HT1080 (cell line): ENCODE measurements at regions not wholly inside any gene's neighbourhood (a gene's known extent, or its start where the extent isn't known, plus 50 kb on each side); places are given as distances from the start of the nearest gene placed in this dataset.

ENCODE experiments used
- DNase-seq: peaks from one replicate; pipeline ENCODE4 v3.0.0-alpha.2; 2015; ENCODE audit warnings: low read depth

DNA sequence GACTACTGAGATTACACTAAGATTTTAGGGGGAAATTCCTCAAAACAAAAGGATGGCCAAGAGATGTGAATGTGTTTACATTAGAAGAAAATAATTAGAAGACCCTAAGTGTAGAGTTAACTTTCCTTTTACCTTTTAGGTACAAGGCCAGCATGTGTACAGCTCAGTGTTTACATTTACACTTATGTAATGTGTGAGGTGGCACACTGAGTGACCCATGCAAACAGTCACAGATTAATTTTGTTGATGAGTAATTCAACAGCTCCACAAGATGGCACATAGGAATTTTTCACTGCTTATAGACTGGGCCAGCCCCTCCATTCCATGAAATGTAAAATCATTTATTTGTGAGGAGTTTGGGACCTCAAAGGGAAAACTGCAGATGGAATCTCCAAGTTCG lies 90.1 kb upstream of the SLC12A2 start:
- DNase-seq: no peak

- DNase-seq: no peak
These were observed 89.4 kb upstream of the SLC12A2 start for GRCh38 chr5:127994087-127994660.

- DNase-seq: no peak
These were observed 88.0 kb upstream of the SLC12A2 start for GRCh38 chr5:127995556-127995955.

DNA sequence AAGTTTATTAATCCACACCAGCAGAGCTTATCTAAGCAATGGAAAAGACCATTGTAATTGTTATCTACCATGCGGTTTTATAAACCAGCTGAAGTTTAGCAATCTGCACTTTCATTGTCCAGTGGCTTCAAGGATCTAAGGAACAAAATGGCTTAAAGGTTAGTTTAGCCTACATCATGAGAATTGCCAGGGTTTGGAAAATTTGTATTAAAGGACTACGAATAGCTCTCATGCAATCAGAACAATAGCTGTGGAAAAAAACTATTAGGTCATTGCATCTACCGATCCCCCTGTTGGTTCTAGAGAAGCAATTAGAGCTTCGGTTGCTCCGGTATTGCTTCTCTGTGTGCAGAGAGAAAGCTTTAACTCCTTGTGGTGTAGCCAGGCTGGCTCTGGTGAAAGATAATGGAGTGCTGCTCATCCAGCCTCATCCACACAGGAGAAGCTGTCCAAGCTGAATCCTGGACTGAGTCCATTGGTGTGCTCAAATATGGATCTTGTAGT lies 86.3 kb upstream of the SLC12A2 start:
- no peak for DNase-seq

- DNase-seq: peak; percentile 9
These were observed 84.5 kb upstream of the SLC12A2 start for GRCh38 chr5:127998950-127999615.

DNA sequence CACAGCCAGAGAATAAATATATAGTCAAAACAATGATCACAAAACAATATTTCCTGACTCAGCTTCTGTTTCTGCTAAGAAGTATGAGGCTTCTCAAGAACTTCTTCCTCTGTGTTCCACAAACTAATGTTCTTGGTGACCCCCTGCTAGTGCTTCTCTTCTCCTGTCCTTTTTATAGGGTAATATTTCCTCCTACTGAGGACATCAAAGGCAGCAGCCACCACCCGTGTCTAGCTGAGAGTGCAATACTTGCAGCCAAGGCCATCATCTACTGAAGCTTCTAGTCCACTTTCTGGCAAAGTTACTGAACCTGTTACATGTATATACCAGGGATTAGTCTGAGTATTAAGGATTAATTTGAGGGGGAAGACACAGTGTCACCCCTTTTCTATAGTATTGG lies 83.7 kb upstream of the SLC12A2 start:
- DNase-seq: no peak

DNA sequence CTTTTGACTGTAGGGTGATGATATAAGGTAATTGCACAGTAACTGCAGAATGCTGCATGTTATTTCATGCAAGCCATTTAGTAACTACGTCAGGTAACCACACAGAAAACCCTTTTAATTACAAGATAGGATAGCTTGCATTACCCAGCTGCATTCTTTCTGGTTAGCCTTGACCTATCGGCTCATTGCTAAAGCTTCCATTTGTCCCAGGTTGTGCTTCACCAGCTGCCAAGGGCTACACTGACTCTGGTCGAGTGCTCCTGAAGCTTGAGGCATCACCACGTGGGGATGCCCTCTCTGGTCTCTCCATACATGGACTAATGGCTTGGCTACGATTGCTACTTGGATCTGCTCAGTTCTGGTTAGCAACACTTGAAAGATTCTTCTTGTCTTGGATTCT lies 81.1 kb upstream of the SLC12A2 start:
- DNase-seq: no peak

DNA sequence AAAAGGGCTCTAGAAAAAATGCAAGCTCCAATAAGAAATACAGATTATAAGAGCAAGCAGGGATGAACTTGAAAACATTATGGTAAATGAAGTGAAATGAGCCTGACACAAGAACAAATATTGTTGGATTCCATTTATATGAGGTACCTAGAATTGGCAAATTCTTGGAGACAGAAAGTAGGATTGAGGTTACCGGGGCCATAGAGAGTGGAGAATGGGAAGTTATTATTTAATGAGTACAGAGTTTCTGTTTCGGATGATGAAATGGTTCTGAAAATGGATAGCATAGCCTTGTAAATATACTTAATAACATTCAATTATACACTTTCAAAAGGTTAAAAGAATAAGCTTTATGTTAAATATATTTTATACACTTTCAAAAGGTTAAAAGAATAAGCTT lies 75.6 kb upstream of the SLC12A2 start:
- no peak for DNase-seq

DNA sequence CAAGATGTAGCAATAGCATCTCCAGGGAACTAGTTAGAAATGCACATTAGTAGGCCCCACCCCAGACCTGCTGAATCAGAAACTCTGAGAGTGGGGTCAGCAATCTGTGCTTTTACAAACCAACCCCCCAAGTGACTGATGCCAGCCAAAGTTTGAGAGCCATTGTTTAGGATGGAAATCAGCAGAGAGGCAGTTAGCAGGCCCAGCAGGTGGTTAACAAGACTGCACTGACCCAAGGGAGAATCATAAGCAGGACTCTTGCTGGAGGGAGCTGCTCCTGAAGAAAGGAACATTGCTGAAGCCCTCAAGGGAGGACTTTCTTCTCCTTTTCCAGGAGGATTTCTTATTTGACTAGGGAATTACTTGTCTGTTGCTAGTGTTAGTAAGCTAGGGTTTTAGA lies 74.2 kb upstream of the SLC12A2 start:
- DNase-seq: no peak

DNA sequence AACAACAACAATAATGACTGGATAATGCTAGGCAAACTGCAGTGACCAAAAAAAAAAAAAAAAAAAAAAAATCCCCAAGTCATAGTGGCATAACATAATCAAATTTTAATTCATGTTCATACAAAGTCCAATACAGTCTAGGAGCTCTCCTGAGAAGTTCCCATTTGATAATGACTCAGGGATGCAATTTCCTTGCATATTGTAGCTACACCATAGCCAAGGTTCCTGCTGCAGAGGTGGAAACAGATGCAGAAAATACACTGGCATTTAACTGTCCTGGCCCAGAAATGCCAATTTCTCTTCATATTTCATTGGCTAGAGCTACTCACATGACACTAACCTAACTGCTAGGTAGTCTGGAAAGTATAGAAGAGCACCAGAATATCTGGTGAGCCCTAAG lies 72.2 kb upstream of the SLC12A2 start:
- DNase-seq: no peak

- no peak for DNase-seq
These were observed 69.0 kb upstream of the SLC12A2 start for GRCh38 chr5:128014578-128014977.

DNA sequence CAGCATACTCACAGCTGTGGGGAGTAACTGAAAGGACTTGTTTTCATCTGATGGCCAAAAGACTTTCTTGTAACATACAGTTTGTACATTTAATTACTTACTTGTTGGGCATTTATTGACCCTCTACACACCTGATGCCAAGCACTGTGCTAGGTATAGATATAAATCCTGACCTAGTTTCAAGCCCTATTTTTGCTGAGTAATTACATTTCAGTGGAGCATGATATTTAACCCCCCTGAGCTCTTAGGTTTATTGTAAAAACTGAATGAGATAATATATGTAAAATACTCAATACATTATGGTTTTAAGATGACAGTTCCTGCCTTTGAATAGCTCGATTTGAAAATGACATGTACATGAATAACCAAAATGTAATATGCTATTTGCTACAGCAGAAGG lies 68.1 kb upstream of the SLC12A2 start:
- DNase-seq: no peak

- DNase-seq: no peak
These were observed 67.6 kb upstream of the SLC12A2 start for GRCh38 chr5:128015978-128016377.

- no peak for DNase-seq
These were observed 64.2 kb upstream of the SLC12A2 start for GRCh38 chr5:128019391-128019790.

- DNase-seq: no peak
These were observed 63.6 kb upstream of the SLC12A2 start for GRCh38 chr5:128020012-128020411.

- no peak for DNase-seq
These were observed 62.2 kb upstream of the SLC12A2 start for GRCh38 chr5:128021411-128021810.
